CD4-positive, CD25-positive, alpha-beta regulatory T cell (primary cell): ENCODE measurements at regions not wholly inside any gene's neighbourhood (a gene's known extent, or its start where the extent isn't known, plus 50 kb on each side); places are given as distances from the start of the nearest gene placed in this dataset.

ENCODE experiments used
- ATAC-seq, 2 donors: fragments of 150-1000 bp; cut with Tn5 transposase; one replicate each; pipeline ENCODE4 v1.10.0; 2021; ENCODE audit warnings: low read depth in 2 of 2, moderate number of reproducible peaks in 2 of 2, moderate library complexity in 1 of 2
- DNase-seq, 3 donors: peaks; one replicate each; pipeline versions ENCODE4 v3.0.0 to v3.0.0-alpha.2; 2012 to 2022; ENCODE audit warnings: mixed read lengths in 1 of 3
- H3K27ac ChIP-seq: one replicate; pipeline ENCODE4 v1.7.0; 2013; ENCODE audit warnings: mild to moderate bottlenecking, low read length; ENCODE audit not compliant: insufficient read depth, poor library complexity, severe bottlenecking
- H3K27me3 ChIP-seq: one replicate; pipeline ENCODE4 v1.7.0; 2013; ENCODE audit warnings: low read length; ENCODE audit not compliant: control insufficient read depth, insufficient read depth
- H3K36me3 ChIP-seq: one replicate; pipeline ENCODE4 v1.7.0; 2013; ENCODE audit warnings: mild to moderate bottlenecking, low read length, moderate library complexity; ENCODE audit not compliant: control insufficient read depth, insufficient read depth
- H3K4me1 ChIP-seq: 2 replicates; pipeline ENCODE4 v1.7.0; 2013; ENCODE audit warnings: mild to moderate bottlenecking, low read length; ENCODE audit not compliant: insufficient read depth, control insufficient read depth, poor library complexity, severe bottlenecking
- H3K4me3 ChIP-seq: one replicate; pipeline ENCODE4 v1.7.0; 2013; ENCODE audit warnings: low read depth, mild to moderate bottlenecking, low read length, moderate library complexity
- H3K9me3 ChIP-seq, 2 experiments: 1 replicate in 1 of 2; 2 replicates in 1 of 2; pipeline ENCODE4 v1.7.0; 2013; ENCODE audit warnings: low read length in 2 of 2, mild to moderate bottlenecking in 1 of 2, moderate library complexity in 1 of 2; ENCODE audit not compliant: control insufficient read depth in 2 of 2
- H3K27ac Mint-ChIP-seq, 3 donors: one replicate each; pipeline ENCODE4 v1.8.0; 2020 to 2022; ENCODE audit warnings: mild to moderate bottlenecking in 3 of 3, mixed read lengths in 3 of 3, moderate library complexity in 2 of 3
- H3K27me3 Mint-ChIP-seq: one replicate; pipeline ENCODE4 v1.8.0; 2022; ENCODE audit warnings: mild to moderate bottlenecking, mixed read lengths
- H3K36me3 Mint-ChIP-seq: one replicate; pipeline ENCODE4 v1.8.0; 2020; ENCODE audit warnings: mixed read lengths
- H3K4me1 Mint-ChIP-seq, 4 donors: one replicate each; pipeline ENCODE4 v1.8.0; 2020 to 2022; ENCODE audit warnings: mixed read lengths in 4 of 4, mild to moderate bottlenecking in 1 of 4
- H3K4me3 Mint-ChIP-seq, 4 donors: one replicate each; pipeline ENCODE4 v1.8.0; 2020 to 2022; ENCODE audit warnings: mild to moderate bottlenecking in 4 of 4, mixed read lengths in 4 of 4, moderate library complexity in 3 of 4
- H3K9me3 Mint-ChIP-seq, 7 donors: one replicate each; pipeline ENCODE4 v1.8.0; 2020 to 2022; ENCODE audit warnings: mixed read lengths in 7 of 7, mild to moderate bottlenecking in 3 of 7, moderate library complexity in 2 of 7

GRCh38 chr5:2271316-2271715 lies 388.6 kb upstream of the IRX4 start:
- H3K4me3 ChIP-seq, result no peak overlapping the region
- H3K36me3 ChIP-seq, result no peaks in the 10 kb centered on the region
- no peak overlapping the region for H3K27ac ChIP-seq
- no peak overlapping the region for H3K27ac Mint-ChIP-seq
- H3K27me3 ChIP-seq, result no peaks in the 10 kb centered on the region
- no peaks in the 10 kb centered on the region for H3K4me1 ChIP-seq
- no peak for DNase-seq
- no peak overlapping the region for H3K4me3 Mint-ChIP-seq
- peaks cover 0 to 3% (median 0%) of the 10 kb centered on the region in 7 donors for H3K9me3 Mint-ChIP-seq
- H3K27me3 Mint-ChIP-seq, result peaks cover 5% of the 10 kb centered on the region
- no peaks in the 10 kb centered on the region for H3K36me3 Mint-ChIP-seq
- H3K4me1 Mint-ChIP-seq, result no peaks in the 10 kb centered on the region
- H3K9me3 ChIP-seq, result no peaks in the 10 kb centered on the region
- ATAC-seq, result no peak

GRCh38 chr5:2270467-2270866 lies 387.7 kb upstream of the IRX4 start:
- Mint-ChIP-seq H3K9me3 (peaks cover 0 to 3% (median 0%) of the 10 kb centered on the region in 7 donors), H3K4me3 (no peak overlapping the region)
- ATAC-seq, result no peak

GRCh38 chr5:2269656-2270055 lies 386.9 kb upstream of the IRX4 start:
- Mint-ChIP-seq H3K36me3 (no peaks in the 10 kb centered on the region), H3K4me1 (no peaks in the 10 kb centered on the region), H3K4me3 (no peak overlapping the region), H3K27ac (no peak overlapping the region), H3K27me3 (peaks cover 5% of the 10 kb centered on the region), H3K9me3 (peaks cover 0 to 3% (median 0%) of the 10 kb centered on the region in 7 donors)
- H3K4me1 ChIP-seq, result no peaks in the 10 kb centered on the region
- H3K27me3 ChIP-seq, result no peaks in the 10 kb centered on the region
- DNase-seq (no peak), ATAC-seq (no peak)
- H3K4me3 ChIP-seq, result no peak overlapping the region
- H3K9me3 ChIP-seq, result no peaks in the 10 kb centered on the region
- H3K36me3 ChIP-seq, result no peaks in the 10 kb centered on the region
- H3K27ac ChIP-seq, result no peak overlapping the region

More at GRCh38 chr5:2270467-2270866, 387.7 kb upstream of the IRX4 start:
- Mint-ChIP-seq H3K27ac (no peak overlapping the region), H3K27me3 (peaks cover 5% of the 10 kb centered on the region), H3K4me1 (no peaks in the 10 kb centered on the region), H3K36me3 (no peaks in the 10 kb centered on the region)
- no peaks in the 10 kb centered on the region for H3K27me3 ChIP-seq
- no peaks in the 10 kb centered on the region for H3K36me3 ChIP-seq
- no peaks in the 10 kb centered on the region for H3K9me3 ChIP-seq
- DNase-seq, result no peak
- no peak overlapping the region for H3K27ac ChIP-seq
- no peaks in the 10 kb centered on the region for H3K4me1 ChIP-seq
- no peak overlapping the region for H3K4me3 ChIP-seq

- Histone ChIP-seq H3K36me3 (no peaks in the 10 kb centered on the region), H3K4me3 (no peak overlapping the region), H3K9me3 (no peaks in the 10 kb centered on the region), H3K4me1 (no peaks in the 10 kb centered on the region), H3K27me3 (no peaks in the 10 kb centered on the region), H3K27ac (no peak overlapping the region)
- H3K4me1 Mint-ChIP-seq, result no peaks in the 10 kb centered on the region
- ATAC-seq (no peak), DNase-seq (no peak)
- no peak overlapping the region for H3K27ac Mint-ChIP-seq
- H3K27me3 Mint-ChIP-seq, result peaks cover 5% of the 10 kb centered on the region
- H3K9me3 Mint-ChIP-seq, result peaks cover 0 to 3% (median 0%) of the 10 kb centered on the region in 7 donors
- H3K4me3 Mint-ChIP-seq, result no peak overlapping the region
- no peaks in the 10 kb centered on the region for H3K36me3 Mint-ChIP-seq
Observed at GRCh38 chr5:2267991-2268390, 385.3 kb upstream of the IRX4 start.

- Mint-ChIP-seq H3K36me3 (no peaks in the 10 kb centered on the region), H3K27me3 (peaks cover 5% of the 10 kb centered on the region), H3K4me1 (no peaks in the 10 kb centered on the region), H3K9me3 (peaks cover 0 to 6% (median 0%) of the 10 kb centered on the region in 7 donors), H3K27ac (no peak overlapping the region), H3K4me3 (no peak overlapping the region)
- Histone ChIP-seq H3K9me3 (no peaks in the 10 kb centered on the region), H3K27ac (no peak overlapping the region), H3K27me3 (no peaks in the 10 kb centered on the region), H3K4me3 (no peak overlapping the region), H3K36me3 (no peaks in the 10 kb centered on the region), H3K4me1 (no peaks in the 10 kb centered on the region)
- DNase-seq (no peak), ATAC-seq (no peak)
Observed at GRCh38 chr5:2266641-2267240, 384.0 kb upstream of the IRX4 start.

- Histone ChIP-seq H3K27me3 (no peaks in the 10 kb centered on the region), H3K4me1 (no peaks in the 10 kb centered on the region), H3K9me3 (no peaks in the 10 kb centered on the region), H3K4me3 (no peak overlapping the region), H3K36me3 (no peaks in the 10 kb centered on the region), H3K27ac (no peak overlapping the region)
- Mint-ChIP-seq H3K27ac (peak overlapping the region in 1 of 3 donors; percentile 56), H3K27me3 (peaks cover 5% of the 10 kb centered on the region), H3K4me3 (no peak overlapping the region), H3K36me3 (no peaks in the 10 kb centered on the region), H3K9me3 (peaks cover 0 to 6% (median 1%) of the 10 kb centered on the region in 7 donors), H3K4me1 (no peaks in the 10 kb centered on the region)
- ATAC-seq, result no peak
- no peak for DNase-seq
Observed at GRCh38 chr5:2265341-2265740, 382.6 kb upstream of the IRX4 start.

GRCh38 chr5:2263763-2264162 lies 381.0 kb upstream of the IRX4 start:
- H3K27me3 Mint-ChIP-seq, result no peaks in the 10 kb centered on the region
- no peak overlapping the region for H3K27ac Mint-ChIP-seq
- Histone ChIP-seq H3K36me3 (no peaks in the 10 kb centered on the region), H3K9me3 (no peaks in the 10 kb centered on the region), H3K4me1 (no peaks in the 10 kb centered on the region), H3K4me3 (no peak overlapping the region), H3K27ac (no peak overlapping the region), H3K27me3 (no peaks in the 10 kb centered on the region)
- ATAC-seq (no peak), DNase-seq (no peak)
- H3K4me1 Mint-ChIP-seq, result no peaks in the 10 kb centered on the region
- H3K36me3 Mint-ChIP-seq, result no peaks in the 10 kb centered on the region
- peaks cover 0 to 6% (median 1%) of the 10 kb centered on the region in 7 donors for H3K9me3 Mint-ChIP-seq
- H3K4me3 Mint-ChIP-seq, result no peak overlapping the region

GRCh38 chr5:2262620-2263019 lies 379.9 kb upstream of the IRX4 start:
- Mint-ChIP-seq H3K27ac (no peak overlapping the region), H3K27me3 (no peaks in the 10 kb centered on the region), H3K9me3 (peaks cover 0 to 3% (median 0%) of the 10 kb centered on the region in 7 donors), H3K36me3 (no peaks in the 10 kb centered on the region), H3K4me3 (no peak overlapping the region), H3K4me1 (no peaks in the 10 kb centered on the region)
- Histone ChIP-seq H3K4me1 (no peaks in the 10 kb centered on the region), H3K27ac (no peak overlapping the region), H3K36me3 (no peaks in the 10 kb centered on the region), H3K4me3 (no peak overlapping the region), H3K9me3 (no peaks in the 10 kb centered on the region), H3K27me3 (no peaks in the 10 kb centered on the region)
- ATAC-seq (no peak), DNase-seq (no peak)
